Left cardiac atrium (tissue), 4 donors: ENCODE measurements at regions not wholly inside any gene's neighbourhood (a gene's known extent, or its start where the extent isn't known, plus 50 kb on each side); places are given as distances from the start of the nearest gene placed in this dataset.
"Not testable (repeated sequence)": the region's sequence is repeated elsewhere in the genome, so short reads cannot be mapped to it uniquely, and the experiment has no call there.

Experiments used
- ATAC-seq, 2 donors: fragments of 200-7000 bp; cut with Tn5 transposase; one replicate each; pipeline ENCODE4 v1.9.1; 2020; ENCODE audit warnings: mild to moderate bottlenecking in 2 of 2, moderate library complexity in 2 of 2
- DNase-seq: peaks from one replicate; pipeline ENCODE4 v3.0.0-alpha.2; 2020
- intact Hi-C, 2 donors: fragments of 100-400 bp; cut with DNase I; formaldehyde crosslinking; loops; one replicate each; pipeline versions ENCODE4 v1.14.1 to v1.15.1; 2022 to 2023
- donor health status: DM: no; HTN: yes; CAD: no.
- donor health status: DM: no; HTN: yes; CAD: no; lungs with severe emphysema.
- donor health status: DM: yes; HTN: yes; CAD: no.
- donor health status: Dilated cardiomyopathy.

GRCh38 chr12:86662464-86662863, 406.3 kb upstream of the MGAT4C start:
- DNase-seq: no peak
- intact Hi-C loops: no loop called here
- no peak for ATAC-seq

- no peak for ATAC-seq
- no peak for DNase-seq
- intact Hi-C loops: no loop called here
These were observed 404.4 kb upstream of the MGAT4C start for GRCh38 chr12:86660488-86661147.

GRCh38 chr12:86659985-86660384, 403.8 kb upstream of the MGAT4C start:
- intact Hi-C loops: no loop called here

GRCh38 chr12:86658303-86658702, 402.1 kb upstream of the MGAT4C start:
- intact Hi-C loops: no loop called here
- ATAC-seq: no peak
- no peak for DNase-seq

More at GRCh38 chr12:86659985-86660384, 403.8 kb upstream of the MGAT4C start:
- ATAC-seq (no peak), DNase-seq (no peak)

GRCh38 chr12:86647800-86648199, 391.6 kb upstream of the MGAT4C start:
- intact Hi-C loops: no loop called here
- no peak for DNase-seq
- ATAC-seq: no peak

- DNase-seq (no peak), ATAC-seq (no peak)
- intact Hi-C loops: no loop called here
These were observed 378.5 kb upstream of the MGAT4C start for GRCh38 chr12:86634456-86635410.

GRCh38 chr12:86627001-86627400, 370.8 kb upstream of the MGAT4C start:
- intact Hi-C loops: no loop called here
- ATAC-seq: no peak
- DNase-seq: no peak

- ATAC-seq: no peak
- intact Hi-C loops: no loop called here
These were observed 367.1 kb upstream of the MGAT4C start for GRCh38 chr12:86623267-86623666.

GRCh38 chr12:86621957-86622356, 365.8 kb upstream of the MGAT4C start:
- DNase-seq (no peak), ATAC-seq (no peak)
- intact Hi-C loops: no loop called here

More at GRCh38 chr12:86623267-86623666, 367.1 kb upstream of the MGAT4C start:
- DNase-seq: no peak

GRCh38 chr12:86613311-86613710, 357.1 kb upstream of the MGAT4C start:
- ATAC-seq (no peak), DNase-seq (no peak)
- intact Hi-C loops: no loop called here

GRCh38 chr12:86608638-86609037, 352.4 kb upstream of the MGAT4C start:
- intact Hi-C loops: no loop called here
- ATAC-seq: no peak
- no peak for DNase-seq

- ATAC-seq (no peak), DNase-seq (no peak)
- intact Hi-C loops: no loop called here
These were observed 345.5 kb upstream of the MGAT4C start for GRCh38 chr12:86601550-86602308.

GRCh38 chr12:86600664-86601231, 344.6 kb upstream of the MGAT4C start:
- intact Hi-C loops: no loop called here
- DNase-seq (no peak), ATAC-seq (no peak)

GRCh38 chr12:86597431-86597830, 341.2 kb upstream of the MGAT4C start:
- no peak for DNase-seq
- no peak for ATAC-seq
- intact Hi-C loops: no loop called here

GRCh38 chr12:86590296-86590695, 334.1 kb upstream of the MGAT4C start:
- no peak for ATAC-seq
- intact Hi-C loops: no loop called here
- no peak for DNase-seq

- ATAC-seq: no peak
- intact Hi-C loops: no loop called here
These were observed 318.0 kb upstream of the MGAT4C start for GRCh38 chr12:86574143-86574542.

GRCh38 chr12:86572455-86572854, 316.3 kb upstream of the MGAT4C start:
- intact Hi-C loops: no loop called here
- DNase-seq (no peak), ATAC-seq (no peak)

More at GRCh38 chr12:86574143-86574542, 318.0 kb upstream of the MGAT4C start:
- no peak for DNase-seq

- ATAC-seq (no peak), DNase-seq (no peak)
- intact Hi-C loops: no loop called here
These were observed 308.8 kb upstream of the MGAT4C start for GRCh38 chr12:86565038-86565437.

GRCh38 chr12:86555491-86555890, 299.3 kb upstream of the MGAT4C start:
- DNase-seq, intact Hi-C loops, ATAC-seq: not testable (repeated sequence)
